GM10266 (cell line): ENCODE measurements at regions not wholly inside any gene's neighbourhood (a gene's known extent, or its start where the extent isn't known, plus 50 kb on each side); places are given as distances from the start of the nearest gene placed in this dataset.

ENCODE experiments used
- DNase-seq: peaks from one replicate; pipeline ENCODE4 v3.0.0; 2012; ENCODE audit errors: extremely low spot score
- CTCF ChIP-seq: IDR thresholded peaks from 2 replicates; pipeline ENCODE4 v1.5.1; 2012; ENCODE audit warnings: mild to moderate bottlenecking, low read depth; ENCODE audit not compliant: control insufficient read depth, insufficient read depth; ENCODE audit errors: missing control alignments

GRCh38 chr20:50295345-50295744, 104.7 kb downstream of the CEBPB start:
- no peak for DNase-seq
- TF ChIP-seq CTCF, result no peak

- no peak for TF ChIP-seq CTCF
- no peak for DNase-seq
Observed at GRCh38 chr20:50295762-50296449, 105.3 kb downstream of the CEBPB start.

GRCh38 chr20:50296450-50297375, 106.1 kb downstream of the CEBPB start:
- no peak for DNase-seq
- TF ChIP-seq CTCF, result no peak

- DNase-seq, result no peak
- TF ChIP-seq CTCF, result no peak
Observed at GRCh38 chr20:50297498-50298376, 107.1 kb downstream of the CEBPB start.

- TF ChIP-seq CTCF, result no peak
- no peak for DNase-seq
Observed at GRCh38 chr20:50298554-50299324, 108.1 kb downstream of the CEBPB start.

GRCh38 chr20:50299325-50299629, 108.6 kb downstream of the CEBPB start:
- no peak for TF ChIP-seq CTCF
- DNase-seq, result no peak
